GM12875 (cell line): ENCODE measurements at regions not wholly inside any gene's neighbourhood (a gene's known extent, or its start where the extent isn't known, plus 50 kb on each side); places are given as distances from the start of the nearest gene placed in this dataset.

Source experiments
- H3K4me3 ChIP-seq: one replicate; pipeline ENCODE4 v1.5.1; 2011; ENCODE audit warnings: low read depth, low read length, control low read depth
- TF ChIP-seq, protein P1 (sequence below): IDR thresholded peaks from 2 replicates; pipeline ENCODE4 v1.5.1; 2011; ENCODE audit warnings: low read depth, mild to moderate bottlenecking, control low read depth, inconsistent platforms, low read length, moderate library complexity, borderline replicate concordance; ENCODE audit not compliant: insufficient read depth

GRCh38 chr6:74997646-74998045 is 208.2 kb downstream of the COL12A1 start:
- TF ChIP-seq, protein P1, sequence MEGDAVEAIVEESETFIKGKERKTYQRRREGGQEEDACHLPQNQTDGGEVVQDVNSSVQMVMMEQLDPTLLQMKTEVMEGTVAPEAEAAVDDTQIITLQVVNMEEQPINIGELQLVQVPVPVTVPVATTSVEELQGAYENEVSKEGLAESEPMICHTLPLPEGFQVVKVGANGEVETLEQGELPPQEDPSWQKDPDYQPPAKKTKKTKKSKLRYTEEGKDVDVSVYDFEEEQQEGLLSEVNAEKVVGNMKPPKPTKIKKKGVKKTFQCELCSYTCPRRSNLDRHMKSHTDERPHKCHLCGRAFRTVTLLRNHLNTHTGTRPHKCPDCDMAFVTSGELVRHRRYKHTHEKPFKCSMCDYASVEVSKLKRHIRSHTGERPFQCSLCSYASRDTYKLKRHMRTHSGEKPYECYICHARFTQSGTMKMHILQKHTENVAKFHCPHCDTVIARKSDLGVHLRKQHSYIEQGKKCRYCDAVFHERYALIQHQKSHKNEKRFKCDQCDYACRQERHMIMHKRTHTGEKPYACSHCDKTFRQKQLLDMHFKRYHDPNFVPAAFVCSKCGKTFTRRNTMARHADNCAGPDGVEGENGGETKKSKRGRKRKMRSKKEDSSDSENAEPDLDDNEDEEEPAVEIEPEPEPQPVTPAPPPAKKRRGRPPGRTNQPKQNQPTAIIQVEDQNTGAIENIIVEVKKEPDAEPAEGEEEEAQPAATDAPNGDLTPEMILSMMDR, result no peak

DNA sequence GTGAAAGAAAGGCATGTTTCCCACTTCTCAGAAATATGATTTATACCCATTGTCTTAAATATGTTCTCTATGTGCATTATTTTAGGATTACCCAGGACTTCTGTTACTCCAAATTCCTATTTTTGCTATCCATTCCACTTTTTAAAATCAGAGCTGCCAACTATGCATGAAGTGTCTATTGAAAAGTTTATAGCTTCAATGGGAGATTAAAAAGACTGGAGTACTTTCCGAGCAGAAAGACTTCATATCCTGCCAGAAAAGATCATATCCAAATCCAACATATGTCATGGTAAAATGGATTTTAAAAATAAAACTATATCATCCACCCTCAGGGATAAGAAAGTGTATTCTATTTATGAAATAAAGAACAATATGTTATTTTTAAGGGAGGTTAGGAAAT is 212.7 kb downstream of the COL12A1 start:
- no peak overlapping the region for H3K4me3 ChIP-seq
- TF ChIP-seq, protein P1, result no peak

More at GRCh38 chr6:74997646-74998045, 208.2 kb downstream of the COL12A1 start:
- H3K4me3 ChIP-seq, result no peak overlapping the region

DNA sequence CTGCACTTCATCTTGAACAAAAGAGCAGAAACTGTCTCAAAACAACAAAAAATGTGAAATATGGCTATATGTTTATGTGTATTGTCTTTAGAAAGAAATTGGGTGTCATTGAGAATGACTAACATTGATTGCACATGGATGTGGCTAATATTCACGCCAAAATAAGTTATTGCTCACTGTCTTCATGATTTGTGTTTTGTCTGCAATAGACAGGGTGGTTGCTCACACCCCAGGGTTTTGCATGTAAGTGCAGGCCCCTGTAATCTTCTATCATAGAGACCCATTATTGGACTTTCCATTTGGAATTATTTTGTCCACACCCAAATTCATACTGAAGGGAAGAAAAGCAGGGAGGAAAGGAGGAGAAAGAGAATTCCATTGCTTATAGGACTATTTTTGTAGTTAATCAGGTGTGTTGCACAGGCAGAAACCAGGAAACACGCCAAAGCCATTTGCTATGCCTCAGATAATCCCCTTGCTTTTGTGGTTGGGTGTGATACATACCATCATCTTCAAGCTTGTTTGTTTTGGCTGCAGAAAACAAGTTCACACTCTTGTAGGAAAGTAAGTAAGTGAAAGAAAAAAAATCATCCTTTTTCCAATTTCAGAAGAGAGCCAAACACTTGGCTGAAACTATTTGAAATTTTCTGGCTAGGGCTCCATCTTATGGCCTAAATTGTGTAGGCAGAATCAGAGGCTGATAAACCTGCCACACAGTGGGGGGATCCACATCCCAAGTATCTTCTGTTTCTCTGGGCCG is 214.1 kb downstream of the COL12A1 start:
- TF ChIP-seq, protein P1, result no peak
- no peak overlapping the region for H3K4me3 ChIP-seq

GRCh38 chr6:74979065-74979766 is 226.6 kb downstream of the COL12A1 start:
- TF ChIP-seq, protein P1, result no peak
- H3K4me3 ChIP-seq, result no peak overlapping the region

- TF ChIP-seq, protein P1, result no peak
- H3K4me3 ChIP-seq, result no peak overlapping the region
These were observed 229.2 kb downstream of the COL12A1 start for GRCh38 chr6:74976701-74977100.

GRCh38 chr6:74976026-74976425 is 229.8 kb downstream of the COL12A1 start:
- H3K4me3 ChIP-seq, result no peak overlapping the region
- TF ChIP-seq, protein P1, result no peak

- TF ChIP-seq, protein P1, result no peak
- H3K4me3 ChIP-seq, result no peak overlapping the region
These were observed 232.3 kb downstream of the COL12A1 start for GRCh38 chr6:74973591-74973990.
